Left ventricle myocardium inferior (tissue), 1 donor: ENCODE measurements at regions not wholly inside any gene's neighbourhood (a gene's known extent, or its start where the extent isn't known, plus 50 kb on each side); places are given as distances from the start of the nearest gene placed in this dataset.
A peak's percentile ranks its signal among the peaks of the same experiment; 100 is the strongest.

Experiments
- DNase-seq: peaks from one replicate; pipeline ENCODE4 v3.0.0-alpha.2; 2020
- H3K27ac ChIP-seq: fragments of 200-600 bp; replicated peaks from 2 replicates; pipeline ENCODE4 v1.8.0; 2021
- H3K27me3 ChIP-seq: fragments of 200-600 bp; 2 replicates; pipeline ENCODE4 v1.8.0; 2021; ENCODE audit warnings: low read depth
- H3K36me3 ChIP-seq: fragments of 200-600 bp; 2 replicates; pipeline ENCODE4 v1.8.0; 2021
- H3K4me1 ChIP-seq: fragments of 200-600 bp; 2 replicates; pipeline ENCODE4 v1.8.0; 2021
- H3K4me3 ChIP-seq: fragments of 200-600 bp; 2 replicates; pipeline ENCODE4 v1.8.0; 2021; ENCODE audit warnings: mild to moderate bottlenecking, moderate library complexity
- H3K9me3 ChIP-seq: fragments of 200-600 bp; replicated peaks from 2 replicates; pipeline ENCODE4 v1.8.0; 2021
- intact Hi-C: fragments of 100-400 bp; cut with micrococcal nuclease; formaldehyde crosslinking; loops from one replicate; pipeline ENCODE4 v1.11.0; 2022
- TF ChIP-seq, protein P1 (sequence below): fragments of 200-600 bp; IDR thresholded peaks from 2 replicates; pipeline ENCODE4 v1.8.0; 2021; ENCODE audit warnings: antibody characterized with exemption, mild to moderate bottlenecking, borderline replicate concordance
- donor health status: DM: no; HTN: yes; CAD: no; lungs with severe emphysema.

DNA sequence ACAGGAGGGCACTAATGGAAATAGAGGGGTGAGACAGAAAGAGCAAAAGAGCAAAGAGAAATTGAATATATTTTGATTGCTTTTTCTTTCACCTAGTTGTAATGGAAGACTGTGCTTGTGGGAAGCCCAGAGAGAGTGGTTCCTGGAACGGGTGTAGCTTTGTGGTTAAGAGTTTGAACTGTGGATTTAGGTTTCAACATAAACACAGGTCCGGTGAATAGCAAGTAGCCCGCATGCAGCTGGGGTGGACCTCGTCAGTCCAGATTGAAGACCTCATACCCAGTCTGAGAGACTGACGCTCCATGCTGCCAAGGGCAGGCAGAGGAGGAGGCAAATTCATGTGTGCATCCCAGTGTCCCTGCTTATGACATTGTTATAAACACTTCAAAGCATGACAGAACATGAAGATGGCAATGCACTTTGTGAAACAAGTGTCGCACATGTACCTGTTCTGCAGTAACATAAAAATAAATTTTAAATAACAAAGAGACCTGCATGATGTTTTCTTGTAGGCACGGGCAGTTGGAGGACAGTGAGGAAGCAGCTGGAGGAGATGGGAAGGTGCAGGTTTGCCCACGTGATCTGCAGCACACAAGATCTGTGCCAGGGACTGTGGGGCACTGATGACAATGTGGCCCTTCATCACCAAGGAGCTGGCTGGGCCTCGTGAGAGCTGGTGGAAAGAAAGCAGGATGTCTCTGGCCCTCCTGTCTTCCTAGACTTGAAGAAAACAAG is 220.5 kb upstream of the SSTR4 start:
- intact Hi-C loops = no loop called here
- DNase-seq = no peak
- TF ChIP-seq, protein P1, sequence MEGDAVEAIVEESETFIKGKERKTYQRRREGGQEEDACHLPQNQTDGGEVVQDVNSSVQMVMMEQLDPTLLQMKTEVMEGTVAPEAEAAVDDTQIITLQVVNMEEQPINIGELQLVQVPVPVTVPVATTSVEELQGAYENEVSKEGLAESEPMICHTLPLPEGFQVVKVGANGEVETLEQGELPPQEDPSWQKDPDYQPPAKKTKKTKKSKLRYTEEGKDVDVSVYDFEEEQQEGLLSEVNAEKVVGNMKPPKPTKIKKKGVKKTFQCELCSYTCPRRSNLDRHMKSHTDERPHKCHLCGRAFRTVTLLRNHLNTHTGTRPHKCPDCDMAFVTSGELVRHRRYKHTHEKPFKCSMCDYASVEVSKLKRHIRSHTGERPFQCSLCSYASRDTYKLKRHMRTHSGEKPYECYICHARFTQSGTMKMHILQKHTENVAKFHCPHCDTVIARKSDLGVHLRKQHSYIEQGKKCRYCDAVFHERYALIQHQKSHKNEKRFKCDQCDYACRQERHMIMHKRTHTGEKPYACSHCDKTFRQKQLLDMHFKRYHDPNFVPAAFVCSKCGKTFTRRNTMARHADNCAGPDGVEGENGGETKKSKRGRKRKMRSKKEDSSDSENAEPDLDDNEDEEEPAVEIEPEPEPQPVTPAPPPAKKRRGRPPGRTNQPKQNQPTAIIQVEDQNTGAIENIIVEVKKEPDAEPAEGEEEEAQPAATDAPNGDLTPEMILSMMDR = no peak

DNA sequence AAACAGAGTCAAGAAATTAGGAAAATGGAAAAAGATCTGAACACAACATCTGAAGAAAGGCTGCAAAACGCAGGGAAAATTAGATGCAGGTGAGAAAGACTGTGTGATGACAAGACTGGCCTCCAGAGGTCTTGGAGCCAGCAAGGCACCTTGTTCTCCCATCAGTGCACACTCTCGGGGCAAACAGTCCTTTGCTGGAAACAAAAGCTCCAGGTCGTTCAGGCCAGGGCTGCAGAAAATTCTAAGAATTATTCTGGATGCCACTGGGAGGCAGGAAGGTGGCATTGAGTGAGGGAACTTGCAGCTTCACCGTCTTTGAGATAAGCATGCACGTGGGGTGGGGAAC is 219.9 kb upstream of the SSTR4 start:
- peaks cover 16% of the 10 kb centered on the region for H3K4me1 ChIP-seq
- H3K27me3 ChIP-seq = no peaks in the 10 kb centered on the region
- TF ChIP-seq, protein P1 = no peak
- H3K9me3 ChIP-seq = no peaks in the 10 kb centered on the region
- H3K4me3 ChIP-seq = no peak overlapping the region
- no peaks in the 10 kb centered on the region for H3K36me3 ChIP-seq
- H3K27ac ChIP-seq = no peak overlapping the region
- no peak for DNase-seq
- intact Hi-C loops = no loop called here

More for the DNA sequence above, 220.5 kb upstream of the SSTR4 start:
- Histone ChIP-seq H3K36me3 (no peaks in the 10 kb centered on the region), H3K4me3 (no peak overlapping the region), H3K27ac (no peak overlapping the region), H3K27me3 (no peaks in the 10 kb centered on the region), H3K9me3 (no peaks in the 10 kb centered on the region), H3K4me1 (peaks cover 16% of the 10 kb centered on the region)

GRCh38 chr20:22815603-22816315 is 219.4 kb upstream of the SSTR4 start:
- Histone ChIP-seq H3K27me3 (no peaks in the 10 kb centered on the region), H3K36me3 (no peaks in the 10 kb centered on the region), H3K4me3 (no peak overlapping the region), H3K27ac (no peak overlapping the region), H3K4me1 (peaks cover 13% of the 10 kb centered on the region), H3K9me3 (no peaks in the 10 kb centered on the region)
- TF ChIP-seq, protein P1 = peak; percentile 39
- no peak for DNase-seq
- intact Hi-C loops = no loop called here

- TF ChIP-seq, protein P1 = no peak
- no peaks in the 10 kb centered on the region for H3K9me3 ChIP-seq
- no peaks in the 10 kb centered on the region for H3K27me3 ChIP-seq
- H3K36me3 ChIP-seq = no peaks in the 10 kb centered on the region
- no peak overlapping the region for H3K4me3 ChIP-seq
- H3K27ac ChIP-seq = no peak overlapping the region
- intact Hi-C loops = no loop called here
- peaks cover 8% of the 10 kb centered on the region for H3K4me1 ChIP-seq
- DNase-seq = no peak
Measured at GRCh38 chr20:22818636-22819035, 216.5 kb upstream of the SSTR4 start.

DNA sequence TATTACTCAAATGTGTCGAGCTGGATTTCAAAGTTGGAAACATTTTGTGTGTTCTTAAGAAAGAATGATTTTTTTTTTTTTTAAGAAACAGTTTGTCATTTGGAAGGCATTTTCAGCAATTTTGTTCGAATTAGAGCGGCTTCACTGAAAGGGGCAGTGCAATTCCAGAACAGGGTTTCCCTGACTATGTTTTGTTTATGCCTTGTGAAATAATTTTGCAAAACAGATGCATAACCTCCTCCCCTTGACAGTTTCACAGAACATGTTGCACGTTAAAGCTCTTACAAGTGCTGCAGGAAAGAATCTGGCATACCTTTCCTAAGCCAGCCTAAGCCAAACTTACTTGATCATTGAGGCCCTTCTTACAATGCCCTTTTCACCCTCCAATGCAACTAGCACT is 216.0 kb upstream of the SSTR4 start:
- H3K27me3 ChIP-seq = no peaks in the 10 kb centered on the region
- TF ChIP-seq, protein P1 = no peak
- no peaks in the 10 kb centered on the region for H3K9me3 ChIP-seq
- H3K27ac ChIP-seq = no peak overlapping the region
- peaks cover 8% of the 10 kb centered on the region for H3K4me1 ChIP-seq
- no peaks in the 10 kb centered on the region for H3K36me3 ChIP-seq
- no peak overlapping the region for H3K4me3 ChIP-seq
- intact Hi-C loops = no loop called here
- no peak for DNase-seq
